GM12875 (cell line): ENCODE measurements at regions not wholly inside any gene's neighbourhood (a gene's known extent, or its start where the extent isn't known, plus 50 kb on each side); places are given as distances from the start of the nearest gene placed in this dataset.

Source experiments
- H3K4me3 ChIP-seq: one replicate; pipeline ENCODE4 v1.5.1; 2011; ENCODE audit warnings: low read depth, low read length, control low read depth
- TF ChIP-seq, protein P1 (sequence below): IDR thresholded peaks from 2 replicates; pipeline ENCODE4 v1.5.1; 2011; ENCODE audit warnings: low read depth, mild to moderate bottlenecking, control low read depth, inconsistent platforms, low read length, moderate library complexity, borderline replicate concordance; ENCODE audit not compliant: insufficient read depth

DNA sequence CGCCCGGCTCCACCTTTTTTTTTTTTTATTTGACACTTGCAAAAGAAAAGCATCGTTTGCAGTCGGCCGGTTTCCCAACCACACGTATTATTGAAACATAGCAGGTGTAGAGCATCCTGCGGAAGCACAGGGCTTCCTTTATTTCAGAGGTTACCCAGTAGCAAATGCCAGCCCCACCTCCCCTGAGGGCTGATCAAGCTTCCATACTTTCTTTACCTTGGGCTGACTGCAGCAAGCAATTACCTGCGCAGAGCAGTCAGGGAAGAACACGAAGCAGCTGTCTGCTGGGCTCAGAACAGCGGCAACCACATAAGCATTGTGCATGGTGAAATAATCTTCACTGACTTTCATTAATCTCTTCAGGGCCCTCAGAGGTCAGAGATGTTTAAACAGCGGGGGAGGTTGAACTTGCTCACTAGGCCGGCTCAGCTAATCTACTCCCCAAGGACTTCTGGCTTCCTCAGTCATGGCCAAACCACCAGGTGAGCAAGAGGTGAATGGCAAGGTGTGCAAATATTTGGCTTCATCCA, 784.7 kb upstream of the AUTS2 start:
- TF ChIP-seq, protein P1, sequence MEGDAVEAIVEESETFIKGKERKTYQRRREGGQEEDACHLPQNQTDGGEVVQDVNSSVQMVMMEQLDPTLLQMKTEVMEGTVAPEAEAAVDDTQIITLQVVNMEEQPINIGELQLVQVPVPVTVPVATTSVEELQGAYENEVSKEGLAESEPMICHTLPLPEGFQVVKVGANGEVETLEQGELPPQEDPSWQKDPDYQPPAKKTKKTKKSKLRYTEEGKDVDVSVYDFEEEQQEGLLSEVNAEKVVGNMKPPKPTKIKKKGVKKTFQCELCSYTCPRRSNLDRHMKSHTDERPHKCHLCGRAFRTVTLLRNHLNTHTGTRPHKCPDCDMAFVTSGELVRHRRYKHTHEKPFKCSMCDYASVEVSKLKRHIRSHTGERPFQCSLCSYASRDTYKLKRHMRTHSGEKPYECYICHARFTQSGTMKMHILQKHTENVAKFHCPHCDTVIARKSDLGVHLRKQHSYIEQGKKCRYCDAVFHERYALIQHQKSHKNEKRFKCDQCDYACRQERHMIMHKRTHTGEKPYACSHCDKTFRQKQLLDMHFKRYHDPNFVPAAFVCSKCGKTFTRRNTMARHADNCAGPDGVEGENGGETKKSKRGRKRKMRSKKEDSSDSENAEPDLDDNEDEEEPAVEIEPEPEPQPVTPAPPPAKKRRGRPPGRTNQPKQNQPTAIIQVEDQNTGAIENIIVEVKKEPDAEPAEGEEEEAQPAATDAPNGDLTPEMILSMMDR: no peak
- H3K4me3 ChIP-seq: no peak overlapping the region

DNA sequence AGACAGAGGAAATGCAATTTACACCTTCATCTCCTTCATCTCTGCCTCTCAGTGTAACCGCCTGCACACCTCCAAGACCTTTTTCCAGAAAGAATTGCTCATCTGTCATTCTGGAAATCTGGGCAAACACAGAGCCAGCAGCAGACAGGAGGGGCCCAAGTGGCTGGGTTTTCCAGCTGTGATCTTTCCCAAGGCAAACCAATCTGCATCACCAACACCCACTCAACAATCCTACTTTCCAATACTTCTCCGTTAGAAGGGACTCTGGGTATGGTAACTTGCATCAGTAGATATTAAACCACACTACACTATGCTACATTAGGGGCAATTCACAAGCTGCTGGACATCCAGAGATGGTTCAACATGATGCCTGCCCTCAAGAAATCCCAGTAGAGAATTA, 781.8 kb upstream of the AUTS2 start:
- no peak overlapping the region for H3K4me3 ChIP-seq
- TF ChIP-seq, protein P1: no peak

DNA sequence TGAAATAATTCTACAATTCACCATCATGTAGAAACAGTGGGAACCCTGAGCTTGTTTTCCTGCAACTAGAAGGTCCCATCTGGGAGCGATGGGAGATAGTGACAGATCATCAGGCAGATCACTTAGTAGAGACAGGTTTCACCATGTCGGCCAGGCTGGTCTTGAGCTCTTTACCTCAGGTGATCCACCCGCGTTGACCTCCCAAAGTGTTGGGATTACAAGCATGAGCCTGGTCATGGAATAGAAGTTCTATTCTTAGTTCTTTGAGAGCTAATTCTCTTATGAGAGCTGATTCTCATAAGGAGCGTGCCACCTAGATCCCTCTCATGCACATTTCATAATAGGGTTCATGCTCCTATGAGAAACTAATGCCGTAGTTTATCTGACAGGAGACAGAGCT, 778.0 kb upstream of the AUTS2 start:
- TF ChIP-seq, protein P1: no peak
- H3K4me3 ChIP-seq: no peak overlapping the region

DNA sequence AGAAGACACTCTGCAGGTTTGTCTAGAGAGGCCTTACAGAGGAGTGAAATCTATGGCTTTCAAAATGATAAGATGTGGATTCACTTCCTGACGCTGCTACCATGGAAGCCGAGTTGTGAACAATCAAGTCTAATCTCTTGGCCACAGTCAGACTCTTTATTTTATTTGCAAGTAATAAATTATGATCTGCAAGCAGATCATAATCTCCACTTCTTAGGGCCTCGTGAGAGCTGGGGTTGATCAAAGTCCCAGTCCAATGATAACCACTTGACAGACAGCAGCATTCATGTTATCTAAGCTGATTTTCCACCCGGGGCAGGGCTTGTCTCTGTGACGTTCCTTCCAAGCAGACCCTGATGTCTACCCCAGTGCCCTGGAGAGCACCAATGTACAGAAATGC, 776.4 kb upstream of the AUTS2 start:
- H3K4me3 ChIP-seq: no peak overlapping the region
- TF ChIP-seq, protein P1: no peak

DNA sequence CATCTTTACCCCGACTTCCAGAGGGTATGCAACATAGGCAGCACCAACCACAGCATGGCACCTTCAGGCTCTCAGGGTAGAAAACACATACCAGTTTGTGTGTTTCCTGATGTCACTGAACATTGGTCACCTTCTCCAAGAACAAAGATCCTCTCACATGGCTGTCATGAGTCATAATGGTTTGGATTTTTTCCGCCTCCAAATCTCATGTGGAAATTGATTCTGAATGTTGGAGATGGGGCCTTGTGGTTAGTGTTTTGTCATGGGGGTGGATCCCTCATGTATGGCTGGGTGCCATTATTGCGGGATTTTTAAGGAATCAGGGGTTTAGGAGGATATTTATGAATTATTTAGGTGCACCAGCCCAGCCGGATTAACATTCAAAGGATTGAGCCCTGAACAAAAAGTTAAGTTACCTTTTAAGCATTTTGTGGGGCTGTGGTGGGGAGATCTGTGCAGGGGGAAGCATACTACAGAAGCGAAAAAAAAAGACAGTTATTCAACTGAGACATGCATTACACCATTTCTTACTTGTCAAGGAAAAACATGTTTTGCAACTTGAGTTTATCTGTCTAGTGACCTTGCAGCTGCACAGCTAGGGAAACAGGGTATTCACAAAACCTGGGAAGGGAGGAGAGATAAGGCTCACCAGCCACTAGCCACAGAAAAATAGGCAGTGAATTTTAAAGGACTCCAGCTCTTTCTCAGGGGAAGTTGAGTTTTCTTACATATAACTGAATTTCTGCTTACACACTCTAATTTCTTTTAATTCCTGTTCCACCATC, 774.1 kb upstream of the AUTS2 start:
- TF ChIP-seq, protein P1: no peak
- no peak overlapping the region for H3K4me3 ChIP-seq

DNA sequence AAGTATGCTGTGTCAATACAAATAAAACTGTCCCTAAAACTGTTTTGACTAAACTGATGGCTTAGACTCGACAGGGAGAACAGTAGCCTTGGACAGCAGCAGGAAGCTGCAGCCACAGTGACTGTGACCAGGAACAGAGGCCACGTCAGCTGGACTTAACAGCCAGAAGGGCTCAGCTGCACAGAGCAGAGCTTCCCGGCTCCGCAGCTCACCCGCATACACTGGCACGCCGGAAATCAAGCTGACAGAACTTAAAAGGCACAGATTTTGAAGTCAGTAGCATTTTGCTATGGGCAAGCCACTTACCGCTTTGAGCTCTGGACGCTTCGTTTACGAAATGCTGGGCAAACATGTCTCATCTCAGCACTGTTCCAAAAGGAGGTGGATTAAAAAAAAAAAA, 769.7 kb upstream of the AUTS2 start:
- no peak overlapping the region for H3K4me3 ChIP-seq
- TF ChIP-seq, protein P1: no peak

DNA sequence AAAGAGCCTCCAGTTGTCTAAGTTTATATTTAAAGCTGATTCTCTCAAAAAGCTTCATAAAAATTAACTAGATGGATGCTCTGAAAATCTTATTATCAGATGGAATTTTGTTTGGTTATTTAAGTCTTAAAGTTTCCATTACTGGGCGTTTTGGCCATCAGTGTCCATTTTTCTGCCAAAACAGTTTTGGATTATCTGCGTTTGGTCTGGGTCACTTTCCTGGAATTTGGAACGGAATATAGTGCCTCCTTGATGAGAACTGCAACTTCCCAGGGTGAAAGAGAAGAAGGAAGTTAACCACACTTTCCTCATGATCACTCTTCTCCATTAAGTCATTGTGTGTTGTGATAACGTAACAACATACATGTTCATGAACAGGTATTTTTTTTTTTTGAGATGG, 764.9 kb upstream of the AUTS2 start:
- TF ChIP-seq, protein P1: no peak

More for the DNA sequence above, 764.9 kb upstream of the AUTS2 start:
- H3K4me3 ChIP-seq: no peak overlapping the region
